HUES48 (cell line): ENCODE measurements at regions not wholly inside any gene's neighbourhood (a gene's known extent, or its start where the extent isn't known, plus 50 kb on each side); places are given as distances from the start of the nearest gene placed in this dataset.

Experiments used
- H3K27ac ChIP-seq: one replicate; pipeline ENCODE4 v1.7.0; 2013; ENCODE audit warnings: low read depth, low read length, inconsistent platforms
- H3K27me3 ChIP-seq: 2 replicates; pipeline ENCODE4 v1.6.1; 2013; ENCODE audit warnings: mild to moderate bottlenecking, low read length; ENCODE audit not compliant: control insufficient read depth, insufficient read depth
- H3K36me3 ChIP-seq: 2 replicates; pipeline ENCODE4 v1.6.1; 2013; ENCODE audit warnings: low read length; ENCODE audit not compliant: control insufficient read depth, insufficient read depth
- H3K4me1 ChIP-seq: 2 replicates; pipeline ENCODE4 v1.6.1; 2013; ENCODE audit warnings: mild to moderate bottlenecking, low read length; ENCODE audit not compliant: control insufficient read depth, insufficient read depth
- H3K4me3 ChIP-seq: 2 replicates; pipeline ENCODE4 v1.5.1; 2013; ENCODE audit warnings: mild to moderate bottlenecking, low read depth, low read length
- H3K9ac ChIP-seq: 2 replicates; pipeline ENCODE4 v1.6.1; 2013; ENCODE audit warnings: mild to moderate bottlenecking, low read depth, low read length, moderate library complexity
- H3K9me3 ChIP-seq: 2 replicates; pipeline ENCODE4 v1.6.1; 2013; ENCODE audit warnings: low read length; ENCODE audit not compliant: control insufficient read depth, insufficient read depth

GRCh38 chr14:104436047-104436591 is 143.4 kb upstream of the C14orf180 start:
- H3K36me3 ChIP-seq = no peaks in the 10 kb centered on the region
- H3K4me1 ChIP-seq = no peaks in the 10 kb centered on the region; the same call in 1 of the 2 replicates
- H3K4me3 ChIP-seq = no peak overlapping the region
- H3K9ac ChIP-seq = no peak overlapping the region
- H3K9me3 ChIP-seq = no peaks in the 10 kb centered on the region
- no peak overlapping the region for H3K27ac ChIP-seq
- H3K27me3 ChIP-seq = no peaks in the 10 kb centered on the region

- Histone ChIP-seq H3K9me3 (no peaks in the 10 kb centered on the region), H3K9ac (no peak overlapping the region), H3K27ac (no peak overlapping the region), H3K4me1 (no peaks in the 10 kb centered on the region; the same call in 1 of the 2 replicates), H3K4me3 (no peak overlapping the region), H3K36me3 (no peaks in the 10 kb centered on the region), H3K27me3 (no peaks in the 10 kb centered on the region)
Measured at GRCh38 chr14:104436741-104437701, 142.5 kb upstream of the C14orf180 start.

DNA sequence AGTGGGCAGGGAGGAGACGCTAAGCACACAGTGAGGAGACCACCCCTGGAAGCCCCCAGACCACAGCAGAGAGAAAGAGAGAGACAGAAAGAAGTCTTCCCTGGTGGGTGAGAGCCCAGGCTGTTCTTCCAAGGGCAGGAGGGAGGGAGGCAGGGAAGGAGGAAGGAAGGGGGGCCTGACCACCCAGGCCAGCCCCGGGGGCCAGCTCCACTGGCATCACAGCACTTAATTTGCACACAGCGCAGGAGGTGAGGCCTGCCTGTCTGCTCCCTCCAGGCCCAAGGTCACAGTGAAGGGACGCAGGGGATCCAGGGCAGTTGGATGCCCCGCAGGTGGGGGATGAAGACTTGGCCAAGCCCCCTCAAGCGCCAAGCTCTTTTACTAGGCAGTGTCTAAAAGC is 141.9 kb upstream of the C14orf180 start:
- no peaks in the 10 kb centered on the region for H3K36me3 ChIP-seq
- H3K9me3 ChIP-seq = no peaks in the 10 kb centered on the region
- no peak overlapping the region for H3K27ac ChIP-seq
- H3K4me3 ChIP-seq = no peak overlapping the region
- no peaks in the 10 kb centered on the region; the same call in 1 of the 2 replicates for H3K4me1 ChIP-seq
- no peak overlapping the region for H3K9ac ChIP-seq
- H3K27me3 ChIP-seq = no peaks in the 10 kb centered on the region

- no peaks in the 10 kb centered on the region for H3K27me3 ChIP-seq
- no peak overlapping the region for H3K4me3 ChIP-seq
- no peak overlapping the region for H3K9ac ChIP-seq
- no peaks in the 10 kb centered on the region for H3K36me3 ChIP-seq
- H3K27ac ChIP-seq = no peak overlapping the region
- H3K9me3 ChIP-seq = no peaks in the 10 kb centered on the region
- no peaks in the 10 kb centered on the region; the same call in 1 of the 2 replicates for H3K4me1 ChIP-seq
Measured at GRCh38 chr14:104438166-104438887, 141.2 kb upstream of the C14orf180 start.

DNA sequence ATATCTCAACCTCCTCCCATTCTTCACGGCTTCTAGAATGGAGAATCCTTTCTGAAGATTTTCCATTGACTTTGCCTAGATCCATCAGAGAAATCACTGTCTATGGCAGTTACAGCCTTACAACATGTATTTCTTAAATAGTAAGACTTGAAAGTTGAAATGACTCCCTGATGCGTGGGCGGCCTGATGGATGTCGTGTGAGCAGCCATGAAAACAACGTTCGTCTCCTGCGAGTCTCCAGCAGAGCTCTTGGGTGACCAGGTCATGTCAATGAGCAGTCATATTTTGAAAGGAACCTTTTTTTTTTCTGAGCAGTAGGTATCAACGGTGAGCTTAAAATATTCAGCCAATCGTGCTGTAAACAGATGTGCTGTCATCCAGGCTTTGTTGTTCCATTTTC is 139.9 kb upstream of the C14orf180 start:
- Histone ChIP-seq H3K4me1 (no peaks in the 10 kb centered on the region; the same call in 1 of the 2 replicates), H3K9ac (no peak overlapping the region), H3K27me3 (no peaks in the 10 kb centered on the region), H3K36me3 (no peaks in the 10 kb centered on the region), H3K4me3 (no peak overlapping the region), H3K9me3 (no peaks in the 10 kb centered on the region), H3K27ac (no peak overlapping the region)

GRCh38 chr14:104440297-104440956 is 139.1 kb upstream of the C14orf180 start:
- H3K4me3 ChIP-seq = no peak overlapping the region
- no peak overlapping the region for H3K9ac ChIP-seq
- H3K27me3 ChIP-seq = no peaks in the 10 kb centered on the region
- no peaks in the 10 kb centered on the region; the same call in 1 of the 2 replicates for H3K4me1 ChIP-seq
- H3K27ac ChIP-seq = no peak overlapping the region
- no peaks in the 10 kb centered on the region for H3K36me3 ChIP-seq
- H3K9me3 ChIP-seq = no peaks in the 10 kb centered on the region

DNA sequence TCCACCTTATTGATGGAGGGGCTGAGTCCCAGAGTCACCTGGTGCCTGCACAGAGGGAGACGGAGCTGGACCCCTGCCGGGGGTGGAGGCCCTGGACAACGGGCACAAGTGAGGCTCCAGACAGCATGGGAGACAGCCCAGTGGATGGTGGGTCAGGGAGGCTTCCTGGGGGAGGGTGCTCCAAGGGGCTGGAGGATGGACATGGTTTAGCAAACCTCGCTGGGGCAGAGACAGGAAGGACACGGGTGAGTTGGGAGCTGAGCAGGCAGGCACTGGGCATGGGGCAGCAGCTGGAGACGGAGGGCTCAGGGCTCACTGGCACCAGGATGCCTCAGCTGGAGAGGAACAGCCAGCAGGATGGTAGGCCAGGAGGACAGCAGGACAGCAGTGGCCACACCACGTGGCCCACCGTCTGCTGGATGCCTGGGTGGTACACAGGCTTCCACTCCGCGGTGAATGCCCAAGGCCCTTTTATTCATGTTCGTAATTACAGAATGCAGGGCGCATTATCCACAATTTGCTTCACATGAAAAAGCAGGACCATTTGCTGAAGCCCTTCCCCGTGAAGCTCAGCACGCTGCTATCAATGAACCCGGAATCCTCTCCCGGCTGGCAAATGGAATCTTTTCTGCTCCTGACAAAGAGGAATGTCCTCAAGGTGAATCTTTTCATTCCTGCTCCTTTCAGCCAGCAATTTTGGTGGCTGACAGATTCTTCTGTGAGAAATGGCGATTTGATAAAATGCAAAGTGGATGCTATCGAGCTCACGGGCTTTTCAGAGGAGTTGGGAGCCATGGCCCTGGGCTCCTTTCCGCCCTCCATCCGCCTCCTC is 138.1 kb upstream of the C14orf180 start:
- H3K9ac ChIP-seq = no peak overlapping the region
- H3K27ac ChIP-seq = no peak overlapping the region
- no peaks in the 10 kb centered on the region for H3K9me3 ChIP-seq
- H3K4me3 ChIP-seq = no peak overlapping the region
- no peaks in the 10 kb centered on the region for H3K36me3 ChIP-seq
- H3K4me1 ChIP-seq = no peaks in the 10 kb centered on the region; the same call in 1 of the 2 replicates
- no peaks in the 10 kb centered on the region for H3K27me3 ChIP-seq

DNA sequence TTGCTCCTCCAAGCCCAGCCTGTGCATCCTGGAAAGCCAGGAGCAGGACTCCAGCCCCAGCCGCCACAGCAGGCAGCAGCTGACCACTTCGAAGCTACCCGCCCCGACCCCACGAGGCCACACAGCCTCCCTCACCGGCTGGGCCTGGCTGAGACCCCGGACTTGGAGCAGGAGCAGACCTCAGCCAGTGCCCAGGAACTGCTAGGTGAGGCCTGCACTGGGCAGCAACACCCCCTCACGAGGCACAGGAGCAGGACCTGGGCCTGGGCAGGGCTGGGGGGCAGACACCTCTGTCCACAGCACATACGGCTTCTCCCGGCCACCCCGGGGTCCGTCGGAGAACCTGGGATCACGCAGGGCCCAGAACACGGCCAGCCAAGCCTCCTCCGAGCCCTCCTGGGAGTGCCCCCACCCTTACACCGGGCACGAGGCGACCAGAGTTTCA is 137.4 kb upstream of the C14orf180 start:
- Histone ChIP-seq H3K27me3 (no peaks in the 10 kb centered on the region), H3K9me3 (no peaks in the 10 kb centered on the region), H3K4me1 (no peaks in the 10 kb centered on the region; the same call in 1 of the 2 replicates), H3K36me3 (no peaks in the 10 kb centered on the region), H3K9ac (no peak overlapping the region), H3K27ac (no peak overlapping the region), H3K4me3 (no peak overlapping the region)

- no peaks in the 10 kb centered on the region for H3K4me1 ChIP-seq
Measured at GRCh38 chr14:104442631-104443390, 136.8 kb upstream of the C14orf180 start.

More at GRCh38 chr14:104442631-104443390, 136.8 kb upstream of the C14orf180 start:
- H3K9me3 ChIP-seq = no peaks in the 10 kb centered on the region
- no peak overlapping the region for H3K27ac ChIP-seq
- H3K27me3 ChIP-seq = no peaks in the 10 kb centered on the region
- H3K36me3 ChIP-seq = no peaks in the 10 kb centered on the region
- no peak overlapping the region for H3K9ac ChIP-seq
- no peak overlapping the region for H3K4me3 ChIP-seq
